Fibroblast of lung (primary cell): ENCODE measurements at regions not wholly inside any gene's neighbourhood (a gene's known extent, or its start where the extent isn't known, plus 50 kb on each side); places are given as distances from the start of the nearest gene placed in this dataset.

Source experiments
- DNase-seq, 2 donors: peaks; one replicate each; pipeline versions ENCODE4 v3.0.0 to v3.0.0-alpha.2; 2010; ENCODE audit warnings: low read depth in 2 of 2
- H2AFZ ChIP-seq: 2 replicates; pipeline ENCODE4 v1.5.1; 2012; ENCODE audit warnings: low read length, control low read depth, inconsistent platforms
- H3K27ac ChIP-seq: 2 replicates; pipeline ENCODE4 v1.5.1; 2011; ENCODE audit warnings: low read length, control low read depth; ENCODE audit not compliant: insufficient read depth
- H3K27me3 ChIP-seq: 2 replicates; pipeline ENCODE4 v1.5.1; 2011; ENCODE audit warnings: mild to moderate bottlenecking, low read length; ENCODE audit not compliant: control insufficient read depth, insufficient read depth
- H3K36me3 ChIP-seq: 2 replicates; pipeline ENCODE4 v1.5.1; 2011; ENCODE audit warnings: low read length; ENCODE audit not compliant: control insufficient read depth, insufficient read depth
- H3K4me1 ChIP-seq: 2 replicates; pipeline ENCODE4 v1.5.1; 2011; ENCODE audit warnings: low read length; ENCODE audit not compliant: control insufficient read depth, insufficient read depth; ENCODE audit errors: extremely low read depth
- H3K4me2 ChIP-seq: 2 replicates; pipeline ENCODE4 v1.5.1; 2011; ENCODE audit warnings: low read length, control low read depth; ENCODE audit not compliant: insufficient read depth; ENCODE audit errors: extremely low read depth
- H3K4me3 ChIP-seq, 4 experiments: fragments of 200-600 bp in 1 of 4; sonication (generic) in 1 of 4; replicated peaks in 1 of 4; 2 replicates each; pipeline ENCODE4 v1.5.1; 2011 to 2016; ENCODE audit warnings: low read length in 4 of 4, low read depth in 3 of 4, mild to moderate bottlenecking in 3 of 4, control low read depth in 2 of 4, inconsistent platforms in 1 of 4, mixed read lengths in 1 of 4; ENCODE audit not compliant: insufficient read depth in 1 of 4; ENCODE audit errors: control extremely low read depth in 1 of 4
- H3K79me2 ChIP-seq: 2 replicates; pipeline ENCODE4 v1.5.1; 2012; ENCODE audit warnings: mild to moderate bottlenecking, low read length, inconsistent platforms; ENCODE audit not compliant: control insufficient read depth, insufficient read depth
- H3K9ac ChIP-seq: 2 replicates; pipeline ENCODE4 v1.5.1; 2011; ENCODE audit warnings: mild to moderate bottlenecking, low read length, control low read depth; ENCODE audit not compliant: insufficient read depth
- H3K9me3 ChIP-seq: 2 replicates; pipeline ENCODE4 v1.5.1; 2012; ENCODE audit warnings: low read depth, low read length; ENCODE audit not compliant: control insufficient read depth, insufficient read depth
- H4K20me1 ChIP-seq: 2 replicates; pipeline ENCODE4 v1.5.1; 2011; ENCODE audit warnings: low read length; ENCODE audit not compliant: control insufficient read depth, insufficient read depth; ENCODE audit errors: extremely low read depth
- EZH2 ChIP-seq: IDR thresholded peaks from 2 replicates; pipeline ENCODE4 v1.5.1; 2012; ENCODE audit warnings: low read length, control low read depth, mild to moderate bottlenecking; ENCODE audit errors: missing control alignments
- TF ChIP-seq, protein P1 (sequence below), 2 donors: IDR thresholded peaks in 1 of 2; conservative IDR thresholded peaks in 1 of 2; 1 replicate in 1 of 2; 2 replicates in 1 of 2; pipeline ENCODE4 v1.5.1; 2011 to 2012; ENCODE audit warnings: low read length in 2 of 2, control low read depth in 1 of 2, inconsistent platforms in 1 of 2, low read depth in 1 of 2, mild to moderate bottlenecking in 1 of 2

DNA sequence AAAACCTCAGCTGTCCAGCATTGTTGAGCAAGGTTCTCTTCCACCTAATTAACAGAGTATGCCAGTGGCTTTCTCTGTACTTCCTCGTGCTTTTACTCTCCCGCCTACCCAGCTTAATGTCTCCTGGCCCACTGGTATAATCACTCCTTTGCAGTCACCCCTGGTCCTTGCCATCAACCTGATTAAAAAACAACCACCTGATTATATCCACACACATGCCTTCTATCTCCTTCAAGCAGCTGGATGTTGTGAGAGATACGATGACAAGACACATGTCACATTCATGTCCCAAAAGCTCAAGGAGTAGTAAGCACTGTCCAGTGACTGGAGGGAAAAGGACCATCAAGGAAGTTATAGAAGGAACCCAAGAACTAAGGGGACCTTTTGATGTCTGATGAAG lies 241.3 kb upstream of the GRIP1 start:
- DNase-seq, result no peak
- no peaks in the 10 kb centered on the region for H3K27me3 ChIP-seq
- no peaks in the 10 kb centered on the region for H4K20me1 ChIP-seq
- no peak overlapping the region for H3K4me3 ChIP-seq
- H3K79me2 ChIP-seq, result no peaks in the 10 kb centered on the region
- TF ChIP-seq, protein P1, sequence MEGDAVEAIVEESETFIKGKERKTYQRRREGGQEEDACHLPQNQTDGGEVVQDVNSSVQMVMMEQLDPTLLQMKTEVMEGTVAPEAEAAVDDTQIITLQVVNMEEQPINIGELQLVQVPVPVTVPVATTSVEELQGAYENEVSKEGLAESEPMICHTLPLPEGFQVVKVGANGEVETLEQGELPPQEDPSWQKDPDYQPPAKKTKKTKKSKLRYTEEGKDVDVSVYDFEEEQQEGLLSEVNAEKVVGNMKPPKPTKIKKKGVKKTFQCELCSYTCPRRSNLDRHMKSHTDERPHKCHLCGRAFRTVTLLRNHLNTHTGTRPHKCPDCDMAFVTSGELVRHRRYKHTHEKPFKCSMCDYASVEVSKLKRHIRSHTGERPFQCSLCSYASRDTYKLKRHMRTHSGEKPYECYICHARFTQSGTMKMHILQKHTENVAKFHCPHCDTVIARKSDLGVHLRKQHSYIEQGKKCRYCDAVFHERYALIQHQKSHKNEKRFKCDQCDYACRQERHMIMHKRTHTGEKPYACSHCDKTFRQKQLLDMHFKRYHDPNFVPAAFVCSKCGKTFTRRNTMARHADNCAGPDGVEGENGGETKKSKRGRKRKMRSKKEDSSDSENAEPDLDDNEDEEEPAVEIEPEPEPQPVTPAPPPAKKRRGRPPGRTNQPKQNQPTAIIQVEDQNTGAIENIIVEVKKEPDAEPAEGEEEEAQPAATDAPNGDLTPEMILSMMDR (conservative IDR thresholded peaks at IDR 0.05 in 1 of 2, IDR thresholded peaks at IDR 0.05 in 1 of 2; ENCODE audit: low read depth in 1 of 2, low read length in 2 of 2), result no peak
- TF ChIP-seq EZH2, result no peak
- no peaks in the 10 kb centered on the region for H3K9me3 ChIP-seq
- H3K36me3 ChIP-seq, result no peaks in the 10 kb centered on the region
- no peak overlapping the region for H3K9ac ChIP-seq
- no peak overlapping the region for H3K27ac ChIP-seq
- no peak overlapping the region for H2AFZ ChIP-seq
- no peaks in the 10 kb centered on the region for H3K4me1 ChIP-seq
- H3K4me2 ChIP-seq, result no peak overlapping the region

DNA sequence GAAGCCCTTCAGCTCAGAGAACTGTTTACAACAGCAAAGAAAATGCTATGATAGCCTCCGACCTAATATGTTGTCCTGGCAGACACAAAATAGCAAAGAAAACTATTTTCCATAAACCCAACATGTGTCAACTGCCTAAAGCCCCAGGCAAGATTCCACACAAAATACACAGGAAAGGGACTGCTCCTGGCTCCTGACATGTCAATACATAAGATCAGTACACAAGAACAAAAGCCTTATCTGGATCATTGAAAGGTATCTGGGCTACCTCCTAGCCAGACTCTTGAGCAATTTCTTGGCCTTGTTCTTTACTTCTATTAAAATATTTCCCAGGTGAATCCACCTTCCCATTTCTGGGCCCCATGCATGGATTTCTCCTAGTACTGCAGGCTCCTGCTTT lies 242.3 kb upstream of the GRIP1 start:
- DNase-seq, result no peak
- Histone ChIP-seq H3K9me3 (no peaks in the 10 kb centered on the region), H3K27me3 (no peaks in the 10 kb centered on the region), H3K4me1 (no peaks in the 10 kb centered on the region), H3K36me3 (no peaks in the 10 kb centered on the region), H3K4me2 (no peak overlapping the region), H2AFZ (no peak overlapping the region), H3K4me3 (no peak overlapping the region), H3K27ac (no peak overlapping the region), H3K9ac (no peak overlapping the region), H3K79me2 (no peaks in the 10 kb centered on the region), H4K20me1 (no peaks in the 10 kb centered on the region)
- TF ChIP-seq EZH2, result no peak
- TF ChIP-seq, protein P1 (conservative IDR thresholded peaks at IDR 0.05 in 1 of 2, IDR thresholded peaks at IDR 0.05 in 1 of 2; ENCODE audit: low read depth in 1 of 2, low read length in 2 of 2), result no peak

DNA sequence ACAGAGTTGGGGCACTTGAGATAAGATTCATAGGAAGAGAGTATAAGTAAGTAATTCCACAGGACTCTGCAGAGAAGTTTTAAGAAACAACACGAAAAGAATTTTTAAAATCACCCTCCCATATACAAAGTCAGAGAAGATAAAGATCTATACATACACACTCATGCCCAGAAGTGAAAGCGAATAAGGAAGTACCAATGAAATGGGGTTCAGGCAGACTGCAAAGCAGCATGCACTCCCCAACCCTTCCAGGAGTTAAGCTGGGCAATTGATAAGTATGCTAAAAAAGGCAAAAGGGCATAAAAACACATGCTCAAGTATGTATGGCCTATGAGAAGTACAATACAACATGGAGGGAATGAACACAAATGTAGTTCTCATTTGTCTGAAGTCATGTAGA lies 246.2 kb upstream of the GRIP1 start:
- H3K9me3 ChIP-seq, result no peaks in the 10 kb centered on the region
- no peak overlapping the region for H3K9ac ChIP-seq
- H4K20me1 ChIP-seq, result no peaks in the 10 kb centered on the region
- H3K27ac ChIP-seq, result no peak overlapping the region
- TF ChIP-seq, protein P1 (conservative IDR thresholded peaks at IDR 0.05 in 1 of 2, IDR thresholded peaks at IDR 0.05 in 1 of 2; ENCODE audit: low read depth in 1 of 2, low read length in 2 of 2), result no peak
- no peak overlapping the region for H2AFZ ChIP-seq
- H3K4me1 ChIP-seq, result no peaks in the 10 kb centered on the region
- H3K4me3 ChIP-seq, result no peak overlapping the region
- no peaks in the 10 kb centered on the region for H3K79me2 ChIP-seq
- no peak for DNase-seq
- no peaks in the 10 kb centered on the region for H3K27me3 ChIP-seq
- no peaks in the 10 kb centered on the region for H3K36me3 ChIP-seq
- no peak overlapping the region for H3K4me2 ChIP-seq
